CD4-positive, alpha-beta memory T cell (primary cell): ENCODE measurements at regions not wholly inside any gene's neighbourhood (a gene's known extent, or its start where the extent isn't known, plus 50 kb on each side); places are given as distances from the start of the nearest gene placed in this dataset.
A peak's percentile ranks its signal among the peaks of the same experiment; 100 is the strongest.

Experiments used
- CTCF ChIA-PET: fragments of 350-600 bp; sonication (Branson Sonifier 250); formaldehyde crosslinking; loops from one replicate; lab custom pipeline; 2021; ENCODE audit warnings: inconsistent platforms; ENCODE audit not compliant: partially characterized antibody; lab: Charles Lee
- POLR2A ChIA-PET: fragments of 350-600 bp; sonication (Branson Sonifier 250); formaldehyde crosslinking; loops from one replicate; lab custom pipeline; 2021; ENCODE audit not compliant: partially characterized antibody; lab: Charles Lee
- DNase-seq, 5 donors: peaks; one replicate each; pipeline versions ENCODE4 v3.0.0 to v3.0.0-alpha.2; 2020 to 2022; ENCODE audit warnings: mixed read lengths in 1 of 5
- H3K27ac ChIP-seq: one replicate; pipeline ENCODE4 v1.7.0; 2013; ENCODE audit warnings: low read depth, low read length
- H3K27me3 ChIP-seq: 2 replicates; pipeline ENCODE4 v1.7.0; 2013; ENCODE audit warnings: mild to moderate bottlenecking, low read length, moderate library complexity; ENCODE audit not compliant: insufficient read depth
- H3K36me3 ChIP-seq: 2 replicates; pipeline ENCODE4 v1.7.0; 2013; ENCODE audit warnings: mild to moderate bottlenecking, low read length, moderate library complexity; ENCODE audit not compliant: insufficient read depth
- H3K4me1 ChIP-seq: 2 replicates; pipeline ENCODE4 v1.7.0; 2013; ENCODE audit warnings: mild to moderate bottlenecking, low read length, moderate library complexity; ENCODE audit not compliant: insufficient read depth
- H3K4me3 ChIP-seq, 2 donors: one replicate each; pipeline ENCODE4 v1.7.0; 2013; ENCODE audit warnings: low read length in 2 of 2, mild to moderate bottlenecking in 1 of 2
- H3K9me3 ChIP-seq, 2 donors: one replicate each; pipeline ENCODE4 v1.7.0; 2013; ENCODE audit warnings: low read length in 2 of 2, control low read depth in 1 of 2; ENCODE audit not compliant: control insufficient read depth in 1 of 2
- H3K27ac Mint-ChIP-seq, 7 donors: one replicate each; pipeline ENCODE4 v1.8.0; 2020 to 2021; ENCODE audit warnings: mixed read lengths in 7 of 7, mild to moderate bottlenecking in 6 of 7, inconsistent platforms in 3 of 7, moderate library complexity in 3 of 7
- H3K27me3 Mint-ChIP-seq, 2 donors: one replicate each; pipeline ENCODE4 v1.8.0; 2020 to 2021; ENCODE audit warnings: mixed read lengths in 2 of 2
- H3K36me3 Mint-ChIP-seq, 2 donors: one replicate each; pipeline ENCODE4 v1.8.0; 2020 to 2021; ENCODE audit warnings: mixed read lengths in 2 of 2, inconsistent platforms in 1 of 2, mild to moderate bottlenecking in 1 of 2
- H3K4me1 Mint-ChIP-seq, 4 donors: one replicate each; pipeline ENCODE4 v1.8.0; 2020 to 2021; ENCODE audit warnings: mixed read lengths in 4 of 4, mild to moderate bottlenecking in 1 of 4
- H3K4me3 Mint-ChIP-seq, 8 donors: one replicate each; pipeline ENCODE4 v1.8.0; 2020 to 2021; ENCODE audit warnings: mixed read lengths in 8 of 8, mild to moderate bottlenecking in 7 of 8, moderate library complexity in 6 of 8, inconsistent platforms in 3 of 8
- H3K9me3 Mint-ChIP-seq, 8 donors: one replicate each; pipeline ENCODE4 v1.8.0; 2020 to 2021; ENCODE audit warnings: mixed read lengths in 8 of 8, mild to moderate bottlenecking in 5 of 8, inconsistent platforms in 3 of 8, moderate library complexity in 1 of 8
- intact Hi-C: fragments of 100-400 bp; cut with micrococcal nuclease; formaldehyde crosslinking; loops from one replicate; pipeline ENCODE4 v1.15.1; 2023

DNA sequence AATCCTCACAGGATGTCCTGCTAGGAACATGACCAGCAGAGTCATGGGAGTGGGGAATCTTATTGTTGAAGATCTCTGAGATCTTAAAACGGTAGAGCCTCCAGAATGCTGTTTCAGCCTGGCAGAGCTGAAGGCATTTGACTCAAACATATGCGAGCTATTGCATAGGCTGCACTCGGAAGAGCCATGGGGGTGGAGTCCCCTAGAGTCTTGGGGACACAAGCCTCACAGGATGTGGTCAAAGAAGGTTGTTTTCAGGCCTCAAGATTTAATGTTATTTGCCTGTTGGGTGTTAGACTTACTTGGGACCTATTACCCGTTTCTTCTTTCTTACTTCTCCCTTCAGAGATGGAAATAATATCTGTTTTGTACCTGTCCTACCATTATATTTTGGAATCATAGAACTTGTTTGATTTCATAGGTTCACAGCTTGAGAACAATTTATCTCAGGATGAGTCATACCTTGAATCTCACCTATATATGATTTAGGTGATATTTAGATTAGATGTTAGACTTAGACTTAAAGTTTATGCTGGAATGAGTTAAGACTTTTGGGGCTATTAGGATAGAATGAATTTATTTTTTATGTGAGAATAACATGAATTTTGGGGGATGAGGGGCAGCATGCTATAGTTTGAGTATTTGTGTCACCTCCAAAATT is 172.2 kb upstream of the ATP2B1 start:
- peaks cover 0 to 3% (median 0%) of the 10 kb centered on the region in 8 donors for H3K9me3 Mint-ChIP-seq
- H3K36me3 Mint-ChIP-seq, result peaks cover 0 to 7% of the 10 kb centered on the region in 2 donors
- ChIA-PET POLR2A (interaction anchor here (0.6 to 4.9 kb wide), 18 partner anchors 9 to 173 kb away, joined by 3 to 100 read pairs (median 5); partner anchors contain the start of gene ATP2B1), CTCF (interaction anchor here (0.7 to 4.2 kb wide), 4 partner anchors 17 to 121 kb away, joined by 3 to 22 read pairs (median 4); no protein-coding TSS in a partner anchor)
- Histone ChIP-seq H3K4me3 (peak overlapping the region; percentile 24 to 33), H3K36me3 (no peaks in the 10 kb centered on the region), H3K9me3 (no peaks in the 10 kb centered on the region), H3K4me1 (peaks cover 65% of the 10 kb centered on the region), H3K27me3 (no peaks in the 10 kb centered on the region), H3K27ac (peak overlapping the region; percentile 62)
- no peaks in the 10 kb centered on the region for H3K27me3 Mint-ChIP-seq
- H3K4me1 Mint-ChIP-seq, result peaks cover 42 to 69% (median 54%) of the 10 kb centered on the region in 4 donors
- H3K4me3 Mint-ChIP-seq, result peak overlapping the region; percentile 41 to 79 (median 76)
- peak overlapping the region; percentile 91 to 98 (median 96) for H3K27ac Mint-ChIP-seq
- intact Hi-C loops, result loop anchor here (1.0 to 5.0 kb wide), 5 partner anchors 18 to 172 kb away; no protein-coding TSS in a partner anchor
- peak; percentile 71 to 79 (median 79) for DNase-seq

GRCh38 chr12:89879766-89880165 is 171.1 kb upstream of the ATP2B1 start:
- H3K4me3 ChIP-seq, result no peak overlapping the region
- peak overlapping the region in 4 of 7 donors; percentile 54 to 91 (median 66) for H3K27ac Mint-ChIP-seq
- H3K36me3 Mint-ChIP-seq, result peaks cover 0 to 7% of the 10 kb centered on the region in 2 donors
- H3K4me1 ChIP-seq, result peaks cover 65% of the 10 kb centered on the region
- intact Hi-C loops, result loop anchor here (1.0 to 5.0 kb wide), 5 partner anchors 16 to 170 kb away; no protein-coding TSS in a partner anchor
- peaks cover 46 to 69% (median 53%) of the 10 kb centered on the region in 4 donors for H3K4me1 Mint-ChIP-seq
- CTCF ChIA-PET, result interaction anchor here (4.2 kb wide), 1 partner anchor 16 kb away, joined by 22 read pairs; no protein-coding TSS in a partner anchor
- no peaks in the 10 kb centered on the region for H3K27me3 ChIP-seq
- no peaks in the 10 kb centered on the region for H3K27me3 Mint-ChIP-seq
- DNase-seq, result no peak
- H3K4me3 Mint-ChIP-seq, result peak overlapping the region in 3 of 8 donors; percentile 9 to 52 (median 30)
- H3K36me3 ChIP-seq, result no peaks in the 10 kb centered on the region
- no peak overlapping the region for H3K27ac ChIP-seq
- peaks cover 0 to 3% (median 0%) of the 10 kb centered on the region in 8 donors for H3K9me3 Mint-ChIP-seq
- POLR2A ChIA-PET, result interaction anchor here (0.9 to 4.9 kb wide), 9 partner anchors 8 to 172 kb away, joined by 3 to 100 read pairs (median 4); partner anchors contain the start of gene ATP2B1
- no peaks in the 10 kb centered on the region for H3K9me3 ChIP-seq

DNA sequence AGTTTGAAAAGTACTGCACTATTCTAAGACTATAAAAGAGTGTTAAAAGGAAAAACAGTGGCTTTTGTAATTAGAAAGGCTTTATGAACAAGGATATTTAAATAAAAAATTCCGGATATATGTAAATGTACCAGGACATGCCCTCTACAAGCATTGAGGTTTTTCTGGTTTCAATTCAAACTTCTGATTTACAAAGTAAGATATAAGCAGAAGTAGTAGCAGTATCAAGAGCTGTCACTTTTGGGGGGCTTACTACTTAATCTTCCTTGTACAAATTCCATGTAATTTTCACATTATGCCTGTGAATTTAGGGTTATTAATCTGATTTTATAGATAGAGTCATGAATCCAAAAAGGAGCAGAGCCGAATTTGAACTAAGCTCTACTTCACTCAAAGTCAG is 170.3 kb upstream of the ATP2B1 start:
- H3K36me3 ChIP-seq, result no peaks in the 10 kb centered on the region
- ChIA-PET CTCF (interaction anchor here (4.2 kb wide), 1 partner anchor 15 kb away, joined by 22 read pairs; no protein-coding TSS in a partner anchor), POLR2A (interaction anchor here (0.9 to 4.9 kb wide), 4 partner anchors 9 to 171 kb away, joined by 3 to 100 read pairs (median 30); partner anchors contain the start of gene ATP2B1)
- peak overlapping the region; percentile 2 for H3K27ac ChIP-seq
- Mint-ChIP-seq H3K36me3 (peaks cover 0 to 7% of the 10 kb centered on the region in 2 donors), H3K9me3 (peaks cover 0 to 3% (median 0%) of the 10 kb centered on the region in 8 donors), H3K4me1 (peaks cover 43 to 61% (median 49%) of the 10 kb centered on the region in 4 donors), H3K27ac (peak overlapping the region; percentile 31 to 91 (median 70)), H3K4me3 (peak overlapping the region in 6 of 8 donors; percentile 28 to 72 (median 42)), H3K27me3 (no peaks in the 10 kb centered on the region)
- intact Hi-C loops, result no loop called here
- no peaks in the 10 kb centered on the region for H3K9me3 ChIP-seq
- no peak for DNase-seq
- no peak overlapping the region for H3K4me3 ChIP-seq
- no peaks in the 10 kb centered on the region for H3K27me3 ChIP-seq
- H3K4me1 ChIP-seq, result peaks cover 61% of the 10 kb centered on the region

GRCh38 chr12:89878327-89878726 is 169.7 kb upstream of the ATP2B1 start:
- Mint-ChIP-seq H3K27me3 (no peaks in the 10 kb centered on the region), H3K27ac (peak overlapping the region in 4 of 7 donors; percentile 10 to 91 (median 40)), H3K4me1 (peaks cover 38 to 54% (median 43%) of the 10 kb centered on the region in 4 donors), H3K4me3 (peak overlapping the region in 3 of 8 donors; percentile 17 to 56 (median 31)), H3K36me3 (peaks cover 0 to 7% of the 10 kb centered on the region in 2 donors), H3K9me3 (peaks cover 0 to 1% (median 0%) of the 10 kb centered on the region in 8 donors)
- H3K27ac ChIP-seq, result no peak overlapping the region
- intact Hi-C loops, result no loop called here
- peaks cover 54% of the 10 kb centered on the region for H3K4me1 ChIP-seq
- H3K4me3 ChIP-seq, result no peak overlapping the region
- H3K36me3 ChIP-seq, result no peaks in the 10 kb centered on the region
- no peaks in the 10 kb centered on the region for H3K27me3 ChIP-seq
- POLR2A ChIA-PET, result no interaction called here
- CTCF ChIA-PET, result no interaction called here
- DNase-seq, result no peak
- H3K9me3 ChIP-seq, result no peaks in the 10 kb centered on the region

DNA sequence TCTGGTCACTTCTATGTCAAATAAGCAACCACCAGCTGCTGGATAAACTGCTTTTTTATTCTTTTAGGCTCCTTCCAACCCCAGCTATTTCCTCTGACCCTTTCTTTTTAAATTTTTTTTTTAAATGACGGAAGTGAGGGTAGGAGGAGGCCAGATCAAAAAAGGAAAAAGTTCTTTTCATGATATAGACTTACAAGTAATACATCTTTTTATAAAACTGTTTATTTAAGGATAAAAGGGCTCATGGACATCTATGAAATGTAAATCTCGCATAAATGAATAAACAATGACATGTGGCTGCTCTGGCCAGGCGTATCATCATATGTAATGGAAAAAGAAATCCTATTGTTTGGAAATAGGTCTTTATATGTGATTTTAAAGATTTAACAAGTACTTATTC is 169.0 kb upstream of the ATP2B1 start:
- CTCF ChIA-PET, result no interaction called here

GRCh38 chr12:89877136-89877535 is 168.5 kb upstream of the ATP2B1 start:
- Histone ChIP-seq H3K36me3 (no peaks in the 10 kb centered on the region), H3K9me3 (no peaks in the 10 kb centered on the region), H3K27ac (no peak overlapping the region), H3K4me1 (peaks cover 42% of the 10 kb centered on the region), H3K27me3 (no peaks in the 10 kb centered on the region), H3K4me3 (no peak overlapping the region)
- H3K9me3 Mint-ChIP-seq, result peaks cover 0 to 3% (median 0%) of the 10 kb centered on the region in 8 donors
- intact Hi-C loops, result no loop called here
- H3K4me1 Mint-ChIP-seq, result peaks cover 35 to 45% (median 36%) of the 10 kb centered on the region in 4 donors
- no peaks in the 10 kb centered on the region for H3K27me3 Mint-ChIP-seq
- DNase-seq, result no peak
- no peak overlapping the region for H3K4me3 Mint-ChIP-seq
- ChIA-PET CTCF (no interaction called here), POLR2A (interaction anchor here (1.7 kb wide), 1 partner anchor 13 kb away, joined by 14 read pairs; no protein-coding TSS in a partner anchor)
- H3K27ac Mint-ChIP-seq, result peak overlapping the region in 1 of 7 donors; percentile 1
- peaks cover 0 to 6% of the 10 kb centered on the region in 2 donors for H3K36me3 Mint-ChIP-seq

More for the DNA sequence above, 169.0 kb upstream of the ATP2B1 start:
- Histone ChIP-seq H3K27ac (no peak overlapping the region), H3K9me3 (no peaks in the 10 kb centered on the region), H3K27me3 (no peaks in the 10 kb centered on the region), H3K4me3 (no peak overlapping the region), H3K36me3 (no peaks in the 10 kb centered on the region), H3K4me1 (peaks cover 48% of the 10 kb centered on the region)
- intact Hi-C loops, result no loop called here
- no peak overlapping the region for H3K4me3 Mint-ChIP-seq
- H3K4me1 Mint-ChIP-seq, result peaks cover 35 to 49% (median 38%) of the 10 kb centered on the region in 4 donors
- POLR2A ChIA-PET, result interaction anchor here (1.7 kb wide), 1 partner anchor 14 kb away, joined by 14 read pairs; no protein-coding TSS in a partner anchor
- H3K27me3 Mint-ChIP-seq, result no peaks in the 10 kb centered on the region
- H3K27ac Mint-ChIP-seq, result no peak overlapping the region
- peaks cover 0 to 7% of the 10 kb centered on the region in 2 donors for H3K36me3 Mint-ChIP-seq
- peaks cover 0 to 1% (median 0%) of the 10 kb centered on the region in 8 donors for H3K9me3 Mint-ChIP-seq
- DNase-seq, result no peak

- CTCF ChIA-PET, result no interaction called here
- Mint-ChIP-seq H3K27me3 (no peaks in the 10 kb centered on the region), H3K36me3 (peaks cover 5% of the 10 kb centered on the region in 2 donors), H3K4me3 (no peak overlapping the region), H3K4me1 (peaks cover 22 to 31% (median 23%) of the 10 kb centered on the region in 4 donors), H3K9me3 (peaks cover 0 to 11% (median 7%) of the 10 kb centered on the region in 8 donors), H3K27ac (peak overlapping the region in 1 of 7 donors; percentile 22)
- Histone ChIP-seq H3K27me3 (no peaks in the 10 kb centered on the region), H3K4me1 (peaks cover 29% of the 10 kb centered on the region), H3K36me3 (no peaks in the 10 kb centered on the region), H3K9me3 (no peaks in the 10 kb centered on the region), H3K27ac (no peak overlapping the region), H3K4me3 (no peak overlapping the region)
- intact Hi-C loops, result no loop called here
- no peak for DNase-seq
- POLR2A ChIA-PET, result interaction anchor here (0.7 to 1.1 kb wide), 3 partner anchors 9 to 166 kb away, joined by 3 to 6 read pairs (median 3); no protein-coding TSS in a partner anchor
Measured at GRCh38 chr12:89875809-89876208, 167.2 kb upstream of the ATP2B1 start.
